ENCODE measurements at regions not wholly inside any gene's neighbourhood (a gene's known extent, or its start where the extent isn't known, plus 50 kb on each side); places are given as distances from the start of the nearest gene placed in this dataset.
"Not testable (repeated sequence)": the region's sequence is repeated elsewhere in the genome, so short reads cannot be mapped to it uniquely, and the experiment has no call there.

DNA sequence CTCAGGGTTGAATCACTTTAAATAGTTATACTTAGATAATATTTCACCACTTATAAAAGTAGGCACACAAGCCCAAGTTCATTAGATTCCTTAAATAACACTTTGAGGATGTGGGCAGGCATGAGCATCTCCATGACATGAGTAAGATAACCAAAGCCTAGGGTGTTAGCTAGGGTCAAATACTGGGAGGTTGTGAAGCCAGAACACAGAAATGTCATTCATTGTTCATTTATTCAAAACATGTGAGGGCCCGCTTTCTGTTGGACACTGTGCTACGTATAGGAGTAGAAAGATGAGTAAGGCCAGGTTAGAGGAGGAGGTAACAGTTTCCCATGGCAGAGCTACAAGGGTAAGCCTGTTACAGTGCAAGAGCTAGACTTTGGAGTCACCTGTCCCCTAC lies 93.5 kb upstream of the NEDD4L start:
- TF ChIP-seq, protein P1, sequence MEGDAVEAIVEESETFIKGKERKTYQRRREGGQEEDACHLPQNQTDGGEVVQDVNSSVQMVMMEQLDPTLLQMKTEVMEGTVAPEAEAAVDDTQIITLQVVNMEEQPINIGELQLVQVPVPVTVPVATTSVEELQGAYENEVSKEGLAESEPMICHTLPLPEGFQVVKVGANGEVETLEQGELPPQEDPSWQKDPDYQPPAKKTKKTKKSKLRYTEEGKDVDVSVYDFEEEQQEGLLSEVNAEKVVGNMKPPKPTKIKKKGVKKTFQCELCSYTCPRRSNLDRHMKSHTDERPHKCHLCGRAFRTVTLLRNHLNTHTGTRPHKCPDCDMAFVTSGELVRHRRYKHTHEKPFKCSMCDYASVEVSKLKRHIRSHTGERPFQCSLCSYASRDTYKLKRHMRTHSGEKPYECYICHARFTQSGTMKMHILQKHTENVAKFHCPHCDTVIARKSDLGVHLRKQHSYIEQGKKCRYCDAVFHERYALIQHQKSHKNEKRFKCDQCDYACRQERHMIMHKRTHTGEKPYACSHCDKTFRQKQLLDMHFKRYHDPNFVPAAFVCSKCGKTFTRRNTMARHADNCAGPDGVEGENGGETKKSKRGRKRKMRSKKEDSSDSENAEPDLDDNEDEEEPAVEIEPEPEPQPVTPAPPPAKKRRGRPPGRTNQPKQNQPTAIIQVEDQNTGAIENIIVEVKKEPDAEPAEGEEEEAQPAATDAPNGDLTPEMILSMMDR (IDR thresholded peaks at IDR 0.05; ENCODE audit: borderline replicate concordance, control extremely low read depth, extremely low read depth, insufficient read depth, missing control alignments), result no peak
- in situ Hi-C loops (cut with MboI; ENCODE audit: low sequenced_read_pairs, unreplicated experiment), result no loop called here
- DNase-seq (ENCODE audit: low spot score), result no peak

DNA sequence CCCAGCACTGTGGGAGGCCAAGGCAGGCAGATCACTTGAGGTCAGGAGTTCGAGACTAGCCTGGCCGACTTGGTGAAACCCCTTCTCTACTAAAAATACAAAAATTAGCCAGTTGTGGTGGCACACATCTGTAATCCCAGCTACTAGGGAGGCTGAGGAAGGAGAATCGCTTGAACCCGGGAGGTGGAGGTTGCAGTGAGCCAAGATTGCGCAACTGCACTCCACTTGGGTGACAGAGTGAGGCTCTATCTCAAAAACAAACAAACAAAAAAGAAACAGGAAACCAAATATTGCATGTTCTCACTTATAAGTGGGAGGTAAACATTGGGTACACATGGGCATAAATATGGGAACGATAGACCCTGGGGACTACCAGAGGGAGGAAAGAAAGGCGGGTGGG lies 94.7 kb upstream of the NEDD4L start:
- DNase-seq (ENCODE audit: low spot score); in situ Hi-C loops (cut with MboI; ENCODE audit: low sequenced_read_pairs, unreplicated experiment): not testable (repeated sequence)

DNA sequence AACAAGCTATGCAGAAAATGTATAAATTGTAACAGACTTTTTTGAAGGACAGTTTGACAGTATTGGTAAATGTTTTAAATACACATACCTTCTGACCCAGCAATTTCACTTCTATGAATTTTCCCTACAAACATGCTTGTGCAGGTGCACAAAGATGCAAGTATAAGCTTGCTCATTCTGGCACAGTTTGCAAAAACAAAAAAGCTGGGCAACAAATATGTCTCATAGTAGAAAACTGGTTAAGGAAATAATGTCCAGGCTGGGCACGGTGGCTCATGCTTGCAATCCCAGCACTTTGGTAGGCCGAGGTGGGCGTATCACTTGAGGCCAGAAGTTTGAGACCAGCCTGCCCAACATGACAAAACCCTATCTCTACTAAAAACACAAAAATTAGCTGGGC lies 96.9 kb upstream of the NEDD4L start:
- TF ChIP-seq, protein P1 (IDR thresholded peaks at IDR 0.05; ENCODE audit: borderline replicate concordance, control extremely low read depth, extremely low read depth, insufficient read depth, missing control alignments), result no peak
- DNase-seq (ENCODE audit: low spot score), result no peak
- in situ Hi-C loops (cut with MboI; ENCODE audit: low sequenced_read_pairs, unreplicated experiment), result no loop called here

DNA sequence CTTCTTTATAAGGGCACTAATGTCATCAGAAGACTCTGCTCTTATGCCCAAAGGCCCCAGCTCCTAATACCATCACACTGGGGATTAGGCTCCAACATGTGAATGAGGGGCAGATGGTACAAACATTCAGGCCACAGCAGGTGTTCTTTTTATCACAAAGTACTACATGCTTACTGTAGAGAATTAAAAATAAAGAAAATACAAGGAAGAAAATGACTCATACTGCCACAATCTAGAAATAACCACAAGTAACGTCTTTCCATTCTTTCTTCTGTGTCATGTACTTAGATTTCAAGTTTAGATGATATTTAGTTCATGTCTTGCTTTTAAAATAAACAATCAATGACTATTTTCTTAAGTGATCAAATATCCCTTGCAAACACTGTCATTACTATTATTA lies 100.3 kb upstream of the NEDD4L start:
- TF ChIP-seq, protein P1 (IDR thresholded peaks at IDR 0.05; ENCODE audit: borderline replicate concordance, control extremely low read depth, extremely low read depth, insufficient read depth, missing control alignments), result no peak
- DNase-seq (ENCODE audit: low spot score), result no peak
- in situ Hi-C loops (cut with MboI; ENCODE audit: low sequenced_read_pairs, unreplicated experiment), result no loop called here

DNA sequence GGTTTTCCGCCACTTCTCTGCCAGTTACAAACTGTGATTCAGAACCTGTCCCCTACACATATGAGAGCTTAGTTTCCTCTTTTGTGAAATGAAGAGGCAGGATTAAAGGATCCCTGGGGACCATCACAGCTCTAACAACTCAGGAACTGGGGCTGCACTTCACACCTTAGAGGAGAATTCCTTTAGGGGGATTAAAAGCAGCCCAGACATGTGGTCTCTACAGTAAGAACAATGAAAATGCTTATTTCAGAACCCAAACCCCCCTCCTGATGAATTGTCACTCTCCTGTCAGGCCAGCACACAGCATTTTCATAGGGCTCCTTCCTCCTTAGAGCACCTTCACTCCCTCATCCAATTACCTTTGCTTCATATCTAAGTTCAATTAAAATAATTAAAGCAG lies 101.5 kb upstream of the NEDD4L start:
- TF ChIP-seq, protein P1 (IDR thresholded peaks at IDR 0.05; ENCODE audit: borderline replicate concordance, control extremely low read depth, extremely low read depth, insufficient read depth, missing control alignments), result no peak
- in situ Hi-C loops (cut with MboI; ENCODE audit: low sequenced_read_pairs, unreplicated experiment), result no loop called here
- no peak for DNase-seq (ENCODE audit: low spot score)

DNA sequence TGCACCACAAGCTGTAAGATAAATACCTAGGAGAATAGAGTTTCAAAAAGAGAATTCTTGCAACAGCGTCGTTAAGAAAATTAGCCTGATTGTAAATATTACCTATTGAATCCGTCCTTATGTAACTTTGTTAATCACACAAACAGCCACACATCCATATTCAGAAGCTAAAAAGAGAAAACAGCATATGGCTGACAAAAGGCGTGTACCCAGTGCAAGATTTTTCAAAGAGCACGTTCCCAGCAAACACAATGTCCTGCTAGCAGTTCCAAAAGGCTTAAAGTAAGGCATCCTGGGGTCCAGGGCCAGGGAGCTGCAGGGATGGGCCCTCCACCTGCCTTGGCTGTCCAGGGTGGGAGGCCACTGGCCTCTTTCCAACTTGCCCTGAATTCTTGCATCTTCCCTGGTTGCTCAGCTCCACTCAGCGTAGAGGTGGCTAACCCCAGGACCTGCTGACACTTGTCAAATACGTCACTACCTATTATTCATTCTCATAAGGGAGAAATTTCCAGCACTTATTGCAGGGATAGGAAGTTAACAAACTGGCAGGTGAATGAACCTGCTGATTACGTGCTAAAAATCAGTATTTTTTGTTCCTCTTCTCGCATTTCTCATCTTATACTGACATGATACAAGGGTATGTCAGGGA lies 102.1 kb upstream of the NEDD4L start:
- no peak for DNase-seq (ENCODE audit: low spot score)
- in situ Hi-C loops (cut with MboI; ENCODE audit: low sequenced_read_pairs, unreplicated experiment), result no loop called here
- TF ChIP-seq, protein P1 (IDR thresholded peaks at IDR 0.05; ENCODE audit: borderline replicate concordance, control extremely low read depth, extremely low read depth, insufficient read depth, missing control alignments), result no peak

DNA sequence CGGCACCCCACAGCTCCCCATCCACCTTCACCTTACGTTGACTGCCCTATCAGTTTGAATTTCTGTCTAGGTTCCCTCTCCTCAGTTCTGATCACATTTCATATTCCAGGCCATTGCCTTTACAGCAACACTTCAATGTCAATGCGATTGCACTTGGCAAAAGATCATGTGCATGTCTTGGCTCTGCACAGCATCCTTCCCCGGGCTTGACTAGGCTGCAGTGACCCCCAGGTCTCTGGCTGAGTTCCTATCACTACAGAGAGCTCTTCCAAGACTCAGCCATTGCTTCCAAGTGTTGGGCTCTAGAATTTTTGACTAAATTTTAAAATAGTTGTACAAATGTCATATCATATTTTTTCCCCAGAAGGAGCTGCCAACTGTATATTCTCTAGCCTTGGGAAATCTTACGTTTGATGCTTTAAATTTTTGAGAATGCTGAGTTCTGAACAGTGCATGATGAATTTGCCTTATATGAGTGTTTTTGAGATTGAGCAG lies 103.8 kb upstream of the NEDD4L start:
- DNase-seq (ENCODE audit: low spot score), result no peak
- in situ Hi-C loops (cut with MboI; ENCODE audit: low sequenced_read_pairs, unreplicated experiment), result no loop called here
- TF ChIP-seq, protein P1 (IDR thresholded peaks at IDR 0.05; ENCODE audit: borderline replicate concordance, control extremely low read depth, extremely low read depth, insufficient read depth, missing control alignments), result no peak

DNA sequence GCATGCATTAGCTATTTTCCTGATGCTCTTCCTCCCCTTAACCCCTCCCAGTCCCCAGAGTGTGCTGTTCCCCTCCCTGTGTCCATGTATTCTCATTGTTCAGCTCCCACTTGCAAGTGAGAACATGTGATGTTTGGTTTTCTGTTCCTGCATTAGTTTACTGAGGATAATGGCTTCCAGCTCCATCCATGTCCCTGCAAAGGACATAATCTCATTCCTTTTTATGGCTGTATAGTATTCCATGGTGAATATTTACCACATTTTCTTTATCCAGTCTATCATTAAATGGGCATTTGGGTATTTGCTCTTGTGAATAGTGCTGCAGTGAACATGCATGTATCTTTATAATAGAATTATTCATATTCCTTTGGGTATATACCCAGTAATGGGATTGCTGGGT lies 109.7 kb upstream of the NEDD4L start:
- DNase-seq (ENCODE audit: low spot score); in situ Hi-C loops (cut with MboI; ENCODE audit: low sequenced_read_pairs, unreplicated experiment): not testable (repeated sequence)
